ENCODE measurements at regions not wholly inside any gene's neighbourhood (a gene's known extent, or its start where the extent isn't known, plus 50 kb on each side); places are given as distances from the start of the nearest gene placed in this dataset.

DNA sequence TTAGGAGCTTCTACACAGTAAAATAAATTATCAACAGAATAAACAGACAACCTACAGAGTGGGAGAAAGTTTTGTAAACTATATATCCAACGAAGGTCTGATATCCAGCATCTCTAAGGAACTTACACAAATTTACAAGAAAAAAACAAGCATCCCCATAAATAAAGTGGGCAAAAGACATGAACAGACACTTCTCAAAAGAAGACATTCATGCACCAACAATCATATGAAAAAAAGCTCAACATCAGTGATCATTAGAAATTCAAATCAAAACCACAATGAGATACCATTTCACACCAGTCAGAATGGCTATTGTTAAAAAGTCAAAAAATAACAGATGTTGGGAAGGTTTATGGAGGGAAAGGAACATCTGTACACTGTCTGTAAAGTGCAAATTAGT lies 526.4 kb upstream of the CAMK1G start:
- peaks cover 24% of the 10 kb centered on the region for H3K9me3 Mint-ChIP-seq (ENCODE audit: low read depth)
- TF ChIP-seq, protein P1, sequence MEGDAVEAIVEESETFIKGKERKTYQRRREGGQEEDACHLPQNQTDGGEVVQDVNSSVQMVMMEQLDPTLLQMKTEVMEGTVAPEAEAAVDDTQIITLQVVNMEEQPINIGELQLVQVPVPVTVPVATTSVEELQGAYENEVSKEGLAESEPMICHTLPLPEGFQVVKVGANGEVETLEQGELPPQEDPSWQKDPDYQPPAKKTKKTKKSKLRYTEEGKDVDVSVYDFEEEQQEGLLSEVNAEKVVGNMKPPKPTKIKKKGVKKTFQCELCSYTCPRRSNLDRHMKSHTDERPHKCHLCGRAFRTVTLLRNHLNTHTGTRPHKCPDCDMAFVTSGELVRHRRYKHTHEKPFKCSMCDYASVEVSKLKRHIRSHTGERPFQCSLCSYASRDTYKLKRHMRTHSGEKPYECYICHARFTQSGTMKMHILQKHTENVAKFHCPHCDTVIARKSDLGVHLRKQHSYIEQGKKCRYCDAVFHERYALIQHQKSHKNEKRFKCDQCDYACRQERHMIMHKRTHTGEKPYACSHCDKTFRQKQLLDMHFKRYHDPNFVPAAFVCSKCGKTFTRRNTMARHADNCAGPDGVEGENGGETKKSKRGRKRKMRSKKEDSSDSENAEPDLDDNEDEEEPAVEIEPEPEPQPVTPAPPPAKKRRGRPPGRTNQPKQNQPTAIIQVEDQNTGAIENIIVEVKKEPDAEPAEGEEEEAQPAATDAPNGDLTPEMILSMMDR (IDR thresholded peaks at IDR 0.05; ENCODE audit: unreplicated experiment) = no peak
- no peaks in the 10 kb centered on the region for H3K36me3 Mint-ChIP-seq (ENCODE audit: insufficient read depth)
- no peak overlapping the region for H3K4me3 Mint-ChIP-seq (ENCODE audit: low read depth)
- no peaks in the 10 kb centered on the region for H3K27me3 Mint-ChIP-seq
- DNase-seq (ENCODE audit: low spot score, unreplicated experiment) = no peak
- H3K27ac Mint-ChIP-seq = no peak overlapping the region
- H3K4me1 Mint-ChIP-seq (ENCODE audit: low read depth) = no peaks in the 10 kb centered on the region

DNA sequence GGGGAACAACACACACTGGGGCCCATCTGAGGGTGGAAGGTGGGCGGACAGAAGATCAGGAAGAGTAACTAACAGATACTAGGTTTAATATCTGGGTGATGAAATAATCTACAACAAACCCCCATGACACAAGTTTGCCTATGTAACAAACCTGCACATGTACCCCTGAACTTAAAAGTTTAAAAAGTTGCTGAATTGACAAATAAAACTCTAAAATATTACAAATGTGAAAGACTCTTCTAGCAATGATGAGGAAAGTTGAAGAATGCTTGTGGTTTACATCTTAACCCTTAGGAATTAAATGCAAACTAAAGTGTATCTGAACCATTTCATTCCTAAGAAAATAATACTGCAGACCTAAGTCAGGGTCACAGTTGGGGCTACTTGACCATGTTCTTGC lies 525.6 kb upstream of the CAMK1G start:
- Mint-ChIP-seq H3K27ac (no peak overlapping the region), H3K9me3 (ENCODE audit: low read depth) (peaks cover 24% of the 10 kb centered on the region), H3K27me3 (no peaks in the 10 kb centered on the region), H3K4me3 (ENCODE audit: low read depth) (no peak overlapping the region), H3K36me3 (ENCODE audit: insufficient read depth) (no peaks in the 10 kb centered on the region), H3K4me1 (ENCODE audit: low read depth) (no peaks in the 10 kb centered on the region)
- TF ChIP-seq, protein P1 (IDR thresholded peaks at IDR 0.05; ENCODE audit: unreplicated experiment) = no peak
- DNase-seq (ENCODE audit: low spot score, unreplicated experiment) = no peak

DNA sequence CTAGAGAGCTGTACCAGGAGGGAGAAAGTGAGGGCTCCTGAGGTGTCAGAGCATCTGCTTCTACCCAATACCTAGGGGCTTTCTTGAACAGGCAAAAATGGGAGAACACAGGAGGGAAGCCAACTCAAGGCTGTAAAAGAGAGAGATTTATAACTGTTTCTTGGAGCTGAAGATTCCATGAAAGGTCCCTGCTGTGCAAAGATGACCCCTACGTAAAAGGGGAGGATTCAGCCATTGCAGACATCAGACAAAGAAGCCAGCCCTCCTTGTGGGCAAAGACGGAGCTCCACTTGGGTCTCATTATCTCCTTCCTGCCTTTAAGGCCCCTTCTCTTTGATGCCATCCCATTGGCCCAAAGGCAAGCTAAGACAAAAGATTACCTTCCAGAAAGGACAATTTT lies 524.1 kb upstream of the CAMK1G start:
- Mint-ChIP-seq H3K4me1 (ENCODE audit: low read depth) (no peaks in the 10 kb centered on the region), H3K4me3 (ENCODE audit: low read depth) (no peak overlapping the region), H3K27ac (no peak overlapping the region), H3K9me3 (ENCODE audit: low read depth) (peaks cover 15% of the 10 kb centered on the region), H3K36me3 (ENCODE audit: insufficient read depth) (no peaks in the 10 kb centered on the region), H3K27me3 (no peaks in the 10 kb centered on the region)
- TF ChIP-seq, protein P1 (IDR thresholded peaks at IDR 0.05; ENCODE audit: unreplicated experiment) = no peak
- no peak for DNase-seq (ENCODE audit: low spot score, unreplicated experiment)

DNA sequence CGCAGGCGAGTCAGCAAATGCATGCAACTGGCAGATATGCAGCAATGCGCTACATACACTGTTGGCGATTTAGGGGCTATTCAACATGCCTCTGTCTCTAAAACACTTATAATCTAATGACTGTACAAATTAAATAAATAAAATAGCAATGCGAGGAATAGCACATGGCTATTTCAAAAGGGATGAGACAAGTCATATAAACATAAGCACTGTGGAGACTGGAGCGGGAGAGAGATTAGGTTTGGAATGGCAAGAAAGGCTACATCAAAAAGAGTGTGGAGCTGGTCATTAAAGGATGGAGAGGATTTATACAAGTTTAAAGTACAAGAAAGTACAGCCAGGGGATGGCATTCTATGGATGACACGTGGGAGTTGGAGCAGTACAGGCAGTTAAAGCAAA lies 523.5 kb upstream of the CAMK1G start:
- Mint-ChIP-seq H3K4me1 (ENCODE audit: low read depth) (no peaks in the 10 kb centered on the region), H3K36me3 (ENCODE audit: insufficient read depth) (no peaks in the 10 kb centered on the region), H3K4me3 (ENCODE audit: low read depth) (no peak overlapping the region), H3K27me3 (no peaks in the 10 kb centered on the region), H3K9me3 (ENCODE audit: low read depth) (peaks cover 15% of the 10 kb centered on the region), H3K27ac (no peak overlapping the region)
- DNase-seq (ENCODE audit: low spot score, unreplicated experiment) = no peak
- TF ChIP-seq, protein P1 (IDR thresholded peaks at IDR 0.05; ENCODE audit: unreplicated experiment) = no peak

DNA sequence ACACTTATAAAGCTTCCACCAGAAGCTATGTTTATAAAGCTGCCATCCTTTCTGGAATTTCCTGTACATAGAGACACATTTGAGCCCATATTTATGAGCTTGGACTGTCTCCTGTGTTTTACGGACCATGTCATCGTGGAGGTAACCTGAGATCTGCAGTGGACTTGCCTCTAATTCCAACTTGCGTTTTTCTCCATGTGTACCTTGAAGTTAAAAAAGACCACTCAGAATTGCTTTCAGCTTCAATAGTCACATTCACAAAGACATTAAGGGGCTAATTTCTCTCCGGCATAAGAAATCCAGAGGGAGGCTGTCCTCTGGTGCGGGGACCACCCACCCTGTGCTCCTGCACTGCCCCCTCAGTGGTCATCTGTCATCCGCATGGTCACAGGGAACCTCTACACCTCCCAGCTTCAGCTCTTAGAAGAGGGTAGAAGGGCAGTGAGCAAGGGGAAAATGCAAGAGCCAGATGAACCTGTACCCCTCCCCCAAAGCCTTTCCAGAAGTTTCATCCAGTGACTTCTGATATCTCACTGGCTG lies 521.4 kb upstream of the CAMK1G start:
- peaks cover under 1% of the 10 kb centered on the region for H3K9me3 Mint-ChIP-seq (ENCODE audit: low read depth)
- H3K4me3 Mint-ChIP-seq (ENCODE audit: low read depth) = no peak overlapping the region
- no peaks in the 10 kb centered on the region for H3K36me3 Mint-ChIP-seq (ENCODE audit: insufficient read depth)
- no peaks in the 10 kb centered on the region for H3K27me3 Mint-ChIP-seq
- no peak overlapping the region for H3K27ac Mint-ChIP-seq
- peaks cover 2% of the 10 kb centered on the region for H3K4me1 Mint-ChIP-seq (ENCODE audit: low read depth)
- DNase-seq (ENCODE audit: low spot score, unreplicated experiment) = no peak
- TF ChIP-seq, protein P1 (IDR thresholded peaks at IDR 0.05; ENCODE audit: unreplicated experiment) = no peak
